ENCODE measurements at regions not wholly inside any gene's neighbourhood (a gene's known extent, or its start where the extent isn't known, plus 50 kb on each side); places are given as distances from the start of the nearest gene placed in this dataset.

GRCh38 chr11:131043251-131043650 is 127.0 kb upstream of the SNX19 start:
- H3K9me3 ChIP-seq, result no peaks in the 10 kb centered on the region
- H3K27me3 ChIP-seq, result peaks cover 0 to 23% (median 0%) of the 10 kb centered on the region in 4 donors
- H3K4me1 ChIP-seq, result no peaks in the 10 kb centered on the region
- H3K27ac ChIP-seq (replicated peaks in 1 of 4), result no peak overlapping the region
- no peaks in the 10 kb centered on the region for H3K36me3 ChIP-seq
- intact Hi-C loops (cut with DNase I), result no loop called here
- peak; percentile 81 for DNase-seq (ENCODE audit: extremely low spot score)
- no peak for TF ChIP-seq POLR2A (IDR thresholded peaks at IDR 0.05; ENCODE audit: low read depth)
- TF ChIP-seq POLR2AphosphoS5 (IDR thresholded peaks at IDR 0.05), result no peak
- no peak for TF ChIP-seq EP300 (IDR thresholded peaks at IDR 0.05)
- H3K4me3 ChIP-seq, result no peak overlapping the region
- WGBS, result 78% methylated on average over 1 of the region's 1 CpG

GRCh38 chr11:131044851-131045250 is 128.6 kb upstream of the SNX19 start:
- Histone ChIP-seq H3K9me3 (no peaks in the 10 kb centered on the region), H3K27ac (replicated peaks in 1 of 4) (no peak overlapping the region), H3K36me3 (no peaks in the 10 kb centered on the region), H3K4me1 (no peaks in the 10 kb centered on the region), H3K27me3 (peaks cover 0 to 32% (median 0%) of the 10 kb centered on the region in 4 donors), H3K4me3 (no peak overlapping the region)
- TF ChIP-seq, protein P1, sequence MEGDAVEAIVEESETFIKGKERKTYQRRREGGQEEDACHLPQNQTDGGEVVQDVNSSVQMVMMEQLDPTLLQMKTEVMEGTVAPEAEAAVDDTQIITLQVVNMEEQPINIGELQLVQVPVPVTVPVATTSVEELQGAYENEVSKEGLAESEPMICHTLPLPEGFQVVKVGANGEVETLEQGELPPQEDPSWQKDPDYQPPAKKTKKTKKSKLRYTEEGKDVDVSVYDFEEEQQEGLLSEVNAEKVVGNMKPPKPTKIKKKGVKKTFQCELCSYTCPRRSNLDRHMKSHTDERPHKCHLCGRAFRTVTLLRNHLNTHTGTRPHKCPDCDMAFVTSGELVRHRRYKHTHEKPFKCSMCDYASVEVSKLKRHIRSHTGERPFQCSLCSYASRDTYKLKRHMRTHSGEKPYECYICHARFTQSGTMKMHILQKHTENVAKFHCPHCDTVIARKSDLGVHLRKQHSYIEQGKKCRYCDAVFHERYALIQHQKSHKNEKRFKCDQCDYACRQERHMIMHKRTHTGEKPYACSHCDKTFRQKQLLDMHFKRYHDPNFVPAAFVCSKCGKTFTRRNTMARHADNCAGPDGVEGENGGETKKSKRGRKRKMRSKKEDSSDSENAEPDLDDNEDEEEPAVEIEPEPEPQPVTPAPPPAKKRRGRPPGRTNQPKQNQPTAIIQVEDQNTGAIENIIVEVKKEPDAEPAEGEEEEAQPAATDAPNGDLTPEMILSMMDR (IDR thresholded peaks at IDR 0.05), result no peak
- TF ChIP-seq POLR2AphosphoS5 (IDR thresholded peaks at IDR 0.05) (no peak), POLR2A (IDR thresholded peaks at IDR 0.05; ENCODE audit: low read depth) (no peak), EP300 (IDR thresholded peaks at IDR 0.05) (no peak)
- intact Hi-C loops (cut with DNase I), result no loop called here
- DNase-seq (ENCODE audit: extremely low spot score), result no peak
- WGBS, result 79% methylated on average over 7 of the region's 7 CpGs

GRCh38 chr11:131052367-131052766 is 136.1 kb upstream of the SNX19 start:
- Histone ChIP-seq H3K4me3 (no peak overlapping the region), H3K27me3 (peaks cover 0 to 29% (median 0%) of the 10 kb centered on the region in 4 donors), H3K36me3 (no peaks in the 10 kb centered on the region), H3K27ac (replicated peaks in 1 of 4) (no peak overlapping the region), H3K9me3 (no peaks in the 10 kb centered on the region), H3K4me1 (no peaks in the 10 kb centered on the region)
- WGBS, result 76% methylated on average over 3 of the region's 3 CpGs
- no peak for DNase-seq (ENCODE audit: extremely low spot score)
- intact Hi-C loops (cut with DNase I), result no loop called here
- TF ChIP-seq POLR2AphosphoS5 (IDR thresholded peaks at IDR 0.05), result no peak
- no peak for TF ChIP-seq POLR2A (IDR thresholded peaks at IDR 0.05; ENCODE audit: low read depth)
- TF ChIP-seq, protein P1 (IDR thresholded peaks at IDR 0.05), result no peak
- no peak for TF ChIP-seq EP300 (IDR thresholded peaks at IDR 0.05)

DNA sequence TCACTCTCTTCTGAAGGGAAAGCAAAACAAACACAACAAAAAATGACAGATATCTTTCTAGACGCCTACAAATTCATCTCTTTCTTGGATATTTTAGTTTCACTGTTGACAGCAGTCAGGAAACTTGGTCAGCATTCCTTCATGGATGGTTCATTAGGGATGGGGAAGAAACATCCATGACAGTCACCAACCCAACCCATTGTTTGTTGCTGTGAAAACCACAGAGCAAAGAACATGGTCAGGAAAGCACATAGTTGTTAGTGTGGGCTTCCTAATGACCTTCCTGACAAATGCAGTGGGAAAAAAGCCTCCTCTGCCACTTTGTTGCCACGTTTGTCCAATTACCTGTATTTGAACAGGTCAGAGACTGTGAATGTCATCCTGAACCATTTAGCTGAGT is 139.8 kb upstream of the SNX19 start:
- Histone ChIP-seq H3K4me3 (no peak overlapping the region), H3K36me3 (no peaks in the 10 kb centered on the region), H3K4me1 (no peaks in the 10 kb centered on the region), H3K9me3 (no peaks in the 10 kb centered on the region), H3K27me3 (peaks cover 0 to 16% (median 0%) of the 10 kb centered on the region in 4 donors), H3K27ac (replicated peaks in 1 of 4) (no peak overlapping the region)
- 48% methylated on average over 2 of the region's 2 CpGs for WGBS
- TF ChIP-seq POLR2A (IDR thresholded peaks at IDR 0.05; ENCODE audit: low read depth) (no peak), POLR2AphosphoS5 (IDR thresholded peaks at IDR 0.05) (no peak), EP300 (IDR thresholded peaks at IDR 0.05) (no peak)
- TF ChIP-seq, protein P1 (IDR thresholded peaks at IDR 0.05), result no peak
- intact Hi-C loops (cut with DNase I), result no loop called here
- DNase-seq (ENCODE audit: extremely low spot score), result no peak

- WGBS, result 69% methylated on average over 6 of the region's 6 CpGs
- TF ChIP-seq POLR2A (IDR thresholded peaks at IDR 0.05; ENCODE audit: low read depth) (no peak), EP300 (IDR thresholded peaks at IDR 0.05) (no peak), POLR2AphosphoS5 (IDR thresholded peaks at IDR 0.05) (no peak)
- TF ChIP-seq, protein P1 (IDR thresholded peaks at IDR 0.05), result no peak
- no peaks in the 10 kb centered on the region for H3K36me3 ChIP-seq
- H3K4me3 ChIP-seq, result no peak overlapping the region
- no peak overlapping the region for H3K27ac ChIP-seq (replicated peaks in 1 of 4)
- peak; percentile 53 for DNase-seq (ENCODE audit: extremely low spot score)
- no peaks in the 10 kb centered on the region for H3K4me1 ChIP-seq
- intact Hi-C loops (cut with DNase I), result loop anchor here (2.0 to 5.0 kb wide), 2 partner anchors 449 to 609 kb away; no protein-coding TSS in a partner anchor
- H3K9me3 ChIP-seq, result no peaks in the 10 kb centered on the region
- peaks cover 0 to 13% (median 0%) of the 10 kb centered on the region in 4 donors for H3K27me3 ChIP-seq
Measured at GRCh38 chr11:131063638-131064037, 147.4 kb upstream of the SNX19 start.
